ENCODE measurements at regions not wholly inside any gene's neighbourhood (a gene's known extent, or its start where the extent isn't known, plus 50 kb on each side); places are given as distances from the start of the nearest gene placed in this dataset.

- no peak for TF ChIP-seq CTCF (optimal IDR thresholded peaks at IDR 0.05 in 1 of 3, IDR thresholded peaks at IDR 0.05 in 1 of 3, conservative IDR thresholded peaks at IDR 0.05 in 1 of 3; ENCODE audit: extremely low read depth in 1 of 3, insufficient read depth in 2 of 3, low read length in 3 of 3)
- no peak for TF ChIP-seq EZH2 (IDR thresholded peaks at IDR 0.05; ENCODE audit: low read length)
Measured at GRCh38 chr6:49070411-49070810, 392.6 kb downstream of the MMUT start.

Data from keratinocyte (primary cell).